HUES48 (cell line): ENCODE measurements at regions not wholly inside any gene's neighbourhood (a gene's known extent, or its start where the extent isn't known, plus 50 kb on each side); places are given as distances from the start of the nearest gene placed in this dataset.

Source experiments
- H3K27ac ChIP-seq: one replicate; pipeline ENCODE4 v1.7.0; 2013; ENCODE audit warnings: low read depth, low read length, inconsistent platforms
- H3K27me3 ChIP-seq: 2 replicates; pipeline ENCODE4 v1.6.1; 2013; ENCODE audit warnings: mild to moderate bottlenecking, low read length; ENCODE audit not compliant: control insufficient read depth, insufficient read depth
- H3K36me3 ChIP-seq: 2 replicates; pipeline ENCODE4 v1.6.1; 2013; ENCODE audit warnings: low read length; ENCODE audit not compliant: control insufficient read depth, insufficient read depth
- H3K4me1 ChIP-seq: 2 replicates; pipeline ENCODE4 v1.6.1; 2013; ENCODE audit warnings: mild to moderate bottlenecking, low read length; ENCODE audit not compliant: control insufficient read depth, insufficient read depth
- H3K4me3 ChIP-seq: 2 replicates; pipeline ENCODE4 v1.5.1; 2013; ENCODE audit warnings: mild to moderate bottlenecking, low read depth, low read length
- H3K9ac ChIP-seq: 2 replicates; pipeline ENCODE4 v1.6.1; 2013; ENCODE audit warnings: mild to moderate bottlenecking, low read depth, low read length, moderate library complexity
- H3K9me3 ChIP-seq: 2 replicates; pipeline ENCODE4 v1.6.1; 2013; ENCODE audit warnings: low read length; ENCODE audit not compliant: control insufficient read depth, insufficient read depth

DNA sequence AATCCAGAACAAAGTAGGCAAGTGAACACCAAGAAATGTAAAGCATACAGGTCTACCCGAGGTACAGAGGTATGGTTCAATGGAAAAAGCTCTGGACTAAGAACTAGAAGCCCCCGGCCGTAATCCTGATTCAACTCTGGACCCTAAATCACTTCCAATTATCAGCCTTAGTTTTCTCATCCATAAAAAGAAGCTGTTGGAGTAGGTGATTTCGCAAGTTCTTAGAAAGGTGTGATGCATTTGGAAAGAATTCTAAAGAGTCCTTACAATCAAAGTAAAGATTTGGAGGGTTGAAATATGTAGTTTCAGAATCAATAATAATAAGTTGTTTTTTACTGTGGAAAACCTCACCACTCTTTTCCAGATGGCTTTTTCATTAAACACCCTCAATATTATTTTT is 622.1 kb upstream of the ID2 start:
- Histone ChIP-seq H3K9me3 (no peaks in the 10 kb centered on the region; the same call in 1 of the 2 replicates), H3K27me3 (no peaks in the 10 kb centered on the region; the same call in 1 of the 2 replicates), H3K4me3 (no peak overlapping the region), H3K4me1 (no peaks in the 10 kb centered on the region), H3K27ac (no peak overlapping the region), H3K36me3 (no peaks in the 10 kb centered on the region), H3K9ac (no peak overlapping the region)

GRCh38 chr2:8061219-8061618 is 620.6 kb upstream of the ID2 start:
- Histone ChIP-seq H3K9ac (no peak overlapping the region), H3K36me3 (no peaks in the 10 kb centered on the region), H3K27ac (no peak overlapping the region), H3K4me3 (no peak overlapping the region), H3K27me3 (no peaks in the 10 kb centered on the region; the same call in 1 of the 2 replicates), H3K9me3 (no peaks in the 10 kb centered on the region; the same call in 1 of the 2 replicates), H3K4me1 (no peaks in the 10 kb centered on the region)

DNA sequence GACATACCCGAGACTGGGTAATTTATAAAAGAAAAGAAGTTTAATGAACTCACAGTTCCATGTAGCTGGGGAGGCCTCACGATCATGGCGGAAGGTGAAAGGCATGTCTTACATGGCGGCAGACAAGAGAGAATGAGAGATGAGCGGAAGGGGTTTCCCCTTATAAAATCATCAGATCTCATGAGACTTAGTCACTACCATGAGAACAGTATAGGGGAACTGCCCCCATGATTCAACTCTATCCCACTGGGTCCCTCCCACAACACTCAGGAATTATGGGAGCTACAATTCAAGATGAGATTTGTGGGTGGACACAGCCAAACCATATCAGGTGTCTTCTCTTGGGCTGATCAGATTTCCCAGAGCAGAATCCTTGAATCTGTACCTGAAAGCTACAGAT is 617.3 kb upstream of the ID2 start:
- Histone ChIP-seq H3K9me3 (no peaks in the 10 kb centered on the region; the same call in 1 of the 2 replicates), H3K9ac (no peak overlapping the region), H3K27ac (no peak overlapping the region), H3K4me1 (no peaks in the 10 kb centered on the region), H3K27me3 (no peaks in the 10 kb centered on the region; the same call in 1 of the 2 replicates), H3K4me3 (no peak overlapping the region), H3K36me3 (no peaks in the 10 kb centered on the region)

GRCh38 chr2:8065191-8065590 is 616.7 kb upstream of the ID2 start:
- no peaks in the 10 kb centered on the region for H3K4me1 ChIP-seq
- H3K9me3 ChIP-seq: no peaks in the 10 kb centered on the region; the same call in 1 of the 2 replicates
- no peaks in the 10 kb centered on the region for H3K36me3 ChIP-seq
- H3K27ac ChIP-seq: no peak overlapping the region
- no peak overlapping the region for H3K4me3 ChIP-seq
- no peaks in the 10 kb centered on the region; the same call in 1 of the 2 replicates for H3K27me3 ChIP-seq
- no peak overlapping the region for H3K9ac ChIP-seq

- Histone ChIP-seq H3K9me3 (no peaks in the 10 kb centered on the region; the same call in 1 of the 2 replicates), H3K9ac (no peak overlapping the region), H3K4me1 (no peaks in the 10 kb centered on the region)
Observed at GRCh38 chr2:8067784-8068336, 614.0 kb upstream of the ID2 start.

DNA sequence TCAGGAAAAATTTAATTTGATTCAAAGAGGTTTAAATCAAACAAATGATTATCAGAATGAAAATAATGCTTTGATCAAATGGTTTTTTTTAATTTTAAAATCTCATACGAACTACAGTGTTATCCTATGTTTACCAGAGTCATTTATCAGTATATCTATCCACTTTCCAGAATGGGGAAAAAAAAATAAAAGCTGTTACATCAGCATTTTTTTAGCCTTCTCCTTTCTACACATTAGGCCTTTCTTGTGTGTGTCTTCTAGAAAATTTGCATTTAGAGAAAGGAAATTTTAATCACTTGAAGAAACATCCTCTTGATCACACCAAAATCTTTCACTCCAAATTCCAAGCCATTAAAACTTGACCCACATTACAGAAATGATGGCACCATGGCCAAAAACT is 608.9 kb upstream of the ID2 start:
- no peaks in the 10 kb centered on the region for H3K36me3 ChIP-seq
- no peak overlapping the region for H3K4me3 ChIP-seq
- no peak overlapping the region for H3K27ac ChIP-seq
- no peak overlapping the region for H3K9ac ChIP-seq
- H3K9me3 ChIP-seq: no peaks in the 10 kb centered on the region
- H3K4me1 ChIP-seq: no peaks in the 10 kb centered on the region
- no peaks in the 10 kb centered on the region for H3K27me3 ChIP-seq

More at GRCh38 chr2:8067784-8068336, 614.0 kb upstream of the ID2 start:
- no peaks in the 10 kb centered on the region for H3K27me3 ChIP-seq
- no peak overlapping the region for H3K4me3 ChIP-seq
- H3K27ac ChIP-seq: no peak overlapping the region
- no peaks in the 10 kb centered on the region for H3K36me3 ChIP-seq

DNA sequence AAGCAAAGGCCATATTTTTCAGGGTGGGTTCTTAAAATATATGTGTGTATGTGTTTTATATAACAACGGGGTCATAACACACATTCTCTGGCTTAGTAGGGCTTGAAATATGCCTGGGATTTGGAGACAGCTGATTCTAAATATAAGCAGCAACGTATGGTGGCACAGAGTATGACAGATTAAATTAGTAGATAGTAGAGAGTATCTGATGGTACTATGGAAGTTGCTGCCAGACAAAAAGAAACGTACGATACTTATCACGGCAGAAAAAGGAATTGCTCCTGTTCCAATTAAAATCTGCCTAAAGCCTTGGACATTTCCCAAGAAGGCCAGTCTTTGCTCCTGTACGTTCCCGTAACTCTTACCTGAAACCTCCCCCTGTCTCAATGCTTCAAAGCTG is 607.9 kb upstream of the ID2 start:
- Histone ChIP-seq H3K36me3 (no peaks in the 10 kb centered on the region), H3K27ac (no peak overlapping the region), H3K9me3 (no peaks in the 10 kb centered on the region), H3K27me3 (no peaks in the 10 kb centered on the region), H3K9ac (no peak overlapping the region), H3K4me1 (no peaks in the 10 kb centered on the region), H3K4me3 (no peak overlapping the region)

- H3K36me3 ChIP-seq: no peaks in the 10 kb centered on the region
- H3K4me3 ChIP-seq: no peak overlapping the region
- no peak overlapping the region for H3K9ac ChIP-seq
- H3K9me3 ChIP-seq: no peaks in the 10 kb centered on the region
- H3K27ac ChIP-seq: no peak overlapping the region
- no peaks in the 10 kb centered on the region for H3K4me1 ChIP-seq
- no peaks in the 10 kb centered on the region for H3K27me3 ChIP-seq
Observed at GRCh38 chr2:8076448-8077342, 605.2 kb upstream of the ID2 start.

- Histone ChIP-seq H3K9me3 (no peaks in the 10 kb centered on the region), H3K4me1 (no peaks in the 10 kb centered on the region), H3K9ac (no peak overlapping the region), H3K36me3 (no peaks in the 10 kb centered on the region), H3K27me3 (no peaks in the 10 kb centered on the region), H3K27ac (no peak overlapping the region), H3K4me3 (no peak overlapping the region)
Observed at GRCh38 chr2:8078705-8079104, 603.2 kb upstream of the ID2 start.

DNA sequence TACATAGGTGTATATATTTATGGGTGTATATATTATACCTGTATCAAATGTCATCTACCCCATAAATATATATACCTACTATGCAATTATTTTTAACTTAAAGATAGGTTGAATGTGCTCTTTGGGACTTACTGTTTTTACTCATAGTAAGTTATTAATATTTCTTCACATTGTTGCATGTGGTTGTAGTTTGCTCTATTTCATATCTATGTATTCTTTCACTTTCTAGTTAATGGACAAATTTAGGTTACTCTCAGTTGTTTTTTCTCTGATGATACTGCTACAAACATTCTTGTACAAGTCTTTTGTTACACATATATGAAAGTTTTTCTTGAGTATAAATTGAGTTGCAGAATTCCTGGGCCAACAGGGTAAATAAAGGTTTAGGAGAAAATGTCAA is 601.8 kb upstream of the ID2 start:
- H3K4me1 ChIP-seq: no peaks in the 10 kb centered on the region
- no peaks in the 10 kb centered on the region for H3K27me3 ChIP-seq
- H3K4me3 ChIP-seq: no peak overlapping the region
- H3K27ac ChIP-seq: no peak overlapping the region
- H3K9me3 ChIP-seq: no peaks in the 10 kb centered on the region
- H3K36me3 ChIP-seq: no peaks in the 10 kb centered on the region
- no peak overlapping the region for H3K9ac ChIP-seq

DNA sequence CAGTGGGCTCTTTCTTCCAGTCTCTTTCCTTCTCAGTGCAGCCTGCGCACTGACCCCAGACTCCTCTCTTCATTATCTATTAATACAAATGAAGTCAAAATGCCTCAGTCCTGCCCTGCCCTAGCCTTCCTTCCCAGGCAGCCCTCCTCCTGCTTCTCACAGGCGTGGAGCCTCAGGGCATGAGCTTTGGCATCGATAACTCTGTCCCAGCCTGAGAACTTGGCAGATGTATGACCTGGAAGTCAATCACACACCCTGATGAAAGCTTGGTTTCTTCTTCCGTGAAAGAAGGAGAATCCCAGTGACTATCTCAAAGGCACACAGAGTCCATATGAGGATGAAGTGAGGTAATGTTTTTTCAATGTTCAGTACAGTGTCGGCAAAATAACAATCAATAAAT is 600.7 kb upstream of the ID2 start:
- Histone ChIP-seq H3K4me1 (no peaks in the 10 kb centered on the region), H3K4me3 (no peak overlapping the region), H3K9ac (no peak overlapping the region), H3K36me3 (no peaks in the 10 kb centered on the region), H3K9me3 (no peaks in the 10 kb centered on the region), H3K27me3 (no peaks in the 10 kb centered on the region), H3K27ac (no peak overlapping the region)
